Gastrocnemius medialis (tissue), 4 donors: ENCODE measurements at regions not wholly inside any gene's neighbourhood (a gene's known extent, or its start where the extent isn't known, plus 50 kb on each side); places are given as distances from the start of the nearest gene placed in this dataset.

Experiments used
- CTCF ChIP-seq, 5 experiments: fragments of 450-650 bp in 3 of 5; fragments of 200-600 bp in 2 of 5; sonication (generic) in 2 of 5; IDR thresholded peaks in 4 of 5; conservative IDR thresholded peaks in 1 of 5; 1 replicate in 4 of 5; 2 replicates in 1 of 5; pipeline ENCODE4 v1.5.1; 2016 to 2019; ENCODE audit warnings: antibody characterized with exemption in 5 of 5, mild to moderate bottlenecking in 3 of 5, moderate library complexity in 3 of 5
- POLR2A ChIP-seq, 2 donors: fragments of 450-650 bp; IDR thresholded peaks; one replicate each; pipeline ENCODE4 v1.6.1; 2017; ENCODE audit warnings: antibody characterized with exemption in 2 of 2, mild to moderate bottlenecking in 2 of 2, moderate library complexity in 2 of 2

DNA sequence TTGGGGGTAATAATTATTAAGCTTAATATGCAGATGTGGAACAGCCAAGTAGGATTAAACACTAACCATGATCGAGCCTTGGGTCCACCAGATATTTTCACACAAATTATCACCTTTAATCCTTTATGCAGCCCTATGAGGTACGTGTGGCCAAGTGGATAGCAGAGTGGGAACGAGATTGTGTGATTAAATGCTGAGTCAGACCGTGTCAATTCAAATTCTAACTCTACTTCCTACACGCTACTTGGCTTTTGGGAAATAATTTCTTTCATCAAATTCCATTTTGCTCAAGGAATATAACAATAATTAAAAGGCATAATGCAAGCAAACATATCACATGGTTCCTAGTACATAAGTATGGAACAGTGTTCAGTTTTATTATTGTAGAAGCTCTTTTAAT, 329.2 kb downstream of the CBLN4 start:
- no peak for TF ChIP-seq CTCF (IDR thresholded peaks at IDR 0.05 in 4 of 5, conservative IDR thresholded peaks at IDR 0.05 in 1 of 5)
- no peak for TF ChIP-seq POLR2A (IDR thresholded peaks at IDR 0.05)
